ENCODE measurements at regions not wholly inside any gene's neighbourhood (a gene's known extent, or its start where the extent isn't known, plus 50 kb on each side); places are given as distances from the start of the nearest gene placed in this dataset.
"Not testable (repeated sequence)": the region's sequence is repeated elsewhere in the genome, so short reads cannot be mapped to it uniquely, and the experiment has no call there.

DNA sequence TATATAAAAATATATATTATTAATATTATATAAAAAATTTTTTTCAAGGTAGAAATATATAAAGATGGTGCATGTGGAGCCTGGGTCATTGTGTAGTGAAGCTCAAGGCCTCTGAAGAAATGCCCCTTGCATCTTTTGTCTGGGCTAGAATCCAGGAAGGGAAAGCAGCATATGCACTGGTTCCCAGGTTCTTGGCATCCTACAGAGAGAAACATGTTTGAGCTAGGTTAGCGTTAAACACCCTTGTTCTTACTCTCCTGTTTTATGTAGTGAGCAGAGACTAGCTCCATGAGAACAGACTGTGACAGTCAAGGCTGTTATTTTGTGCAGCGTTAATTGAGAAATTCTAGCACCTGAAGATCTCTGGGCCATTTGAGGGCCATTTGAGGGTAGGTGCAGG is 116.1 kb downstream of the POM121L12 start:
- no peak for DNase-seq
- no peaks in the 10 kb centered on the region for H3K36me3 ChIP-seq (replicated peaks in 1 of 2)
- no peak for TF ChIP-seq POLR2A (IDR thresholded peaks at IDR 0.05)
- TF ChIP-seq, protein P1, sequence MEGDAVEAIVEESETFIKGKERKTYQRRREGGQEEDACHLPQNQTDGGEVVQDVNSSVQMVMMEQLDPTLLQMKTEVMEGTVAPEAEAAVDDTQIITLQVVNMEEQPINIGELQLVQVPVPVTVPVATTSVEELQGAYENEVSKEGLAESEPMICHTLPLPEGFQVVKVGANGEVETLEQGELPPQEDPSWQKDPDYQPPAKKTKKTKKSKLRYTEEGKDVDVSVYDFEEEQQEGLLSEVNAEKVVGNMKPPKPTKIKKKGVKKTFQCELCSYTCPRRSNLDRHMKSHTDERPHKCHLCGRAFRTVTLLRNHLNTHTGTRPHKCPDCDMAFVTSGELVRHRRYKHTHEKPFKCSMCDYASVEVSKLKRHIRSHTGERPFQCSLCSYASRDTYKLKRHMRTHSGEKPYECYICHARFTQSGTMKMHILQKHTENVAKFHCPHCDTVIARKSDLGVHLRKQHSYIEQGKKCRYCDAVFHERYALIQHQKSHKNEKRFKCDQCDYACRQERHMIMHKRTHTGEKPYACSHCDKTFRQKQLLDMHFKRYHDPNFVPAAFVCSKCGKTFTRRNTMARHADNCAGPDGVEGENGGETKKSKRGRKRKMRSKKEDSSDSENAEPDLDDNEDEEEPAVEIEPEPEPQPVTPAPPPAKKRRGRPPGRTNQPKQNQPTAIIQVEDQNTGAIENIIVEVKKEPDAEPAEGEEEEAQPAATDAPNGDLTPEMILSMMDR (IDR thresholded peaks at IDR 0.05): no peak
- no peak overlapping the region for H3K4me3 ChIP-seq
- intact Hi-C loops (cut with DNase I): no loop called here
- H3K27ac ChIP-seq: no peak overlapping the region
- no peaks in the 10 kb centered on the region for H3K27me3 ChIP-seq
- peaks cover 0 to 3% (median 0%) of the 10 kb centered on the region in 3 donors for H3K9me3 ChIP-seq (replicated peaks in 1 of 3)
- 81 to 90% (median 84%) methylated on average over 2 of the region's 2 CpGs for WGBS, 4 donors
- no peaks in the 10 kb centered on the region for H3K4me1 ChIP-seq (replicated peaks in 1 of 2)

DNA sequence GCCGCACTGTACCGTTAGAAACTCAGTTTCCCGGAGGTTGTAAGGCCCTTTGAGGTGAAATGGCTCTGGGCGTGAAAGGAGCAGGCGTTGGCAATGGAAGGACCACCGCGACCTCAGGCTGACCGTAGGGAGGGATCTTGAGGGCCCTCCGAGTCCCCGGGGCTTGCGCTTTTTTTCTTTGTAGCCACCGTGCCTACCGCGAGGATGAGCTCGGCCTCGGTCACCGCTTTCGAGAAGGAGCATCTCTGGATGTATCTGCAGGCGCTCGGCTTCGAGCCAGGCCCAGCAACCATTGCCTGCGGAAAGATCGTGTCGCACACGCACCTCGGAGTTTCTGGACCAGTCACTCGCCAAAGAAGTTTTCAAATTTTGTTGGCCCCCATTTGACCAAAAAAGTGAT is 151.8 kb downstream of the POM121L12 start:
- whole genome bisulfite sequencing, 4 donors: 89 to 98% (median 90%) methylated on average over 22 to 26 of the region's 27 CpGs
- H3K27ac ChIP-seq; H3K4me3 ChIP-seq; H3K36me3 ChIP-seq (replicated peaks in 1 of 2); DNase-seq; intact Hi-C loops (cut with DNase I); H3K9me3 ChIP-seq (replicated peaks in 1 of 3); H3K4me1 ChIP-seq (replicated peaks in 1 of 2); H3K27me3 ChIP-seq: not testable (repeated sequence)

DNA sequence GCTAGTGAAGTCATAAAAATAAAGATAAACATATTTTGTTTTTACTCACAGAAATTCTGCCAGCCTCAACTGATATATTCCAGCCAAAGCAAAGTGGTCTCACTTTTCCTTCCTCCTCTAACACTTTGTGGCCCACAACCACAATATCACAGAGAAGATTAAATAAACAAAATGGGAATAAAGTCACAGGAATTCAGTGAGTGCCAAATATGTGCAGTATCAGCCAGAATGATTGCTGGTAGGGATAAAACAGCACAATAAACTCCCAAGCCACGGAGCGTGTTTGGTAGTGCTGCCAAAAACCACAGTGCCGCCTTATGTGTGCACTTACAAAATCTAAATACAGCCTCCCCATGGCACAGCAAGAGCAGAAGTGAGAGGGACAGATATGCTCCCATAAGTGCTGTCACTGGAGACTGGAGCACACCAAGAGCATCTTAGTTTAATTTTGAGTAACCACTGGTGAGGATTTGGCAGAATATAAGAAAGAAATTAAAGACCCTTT is 155.8 kb downstream of the POM121L12 start:
- TF ChIP-seq, protein P1 (IDR thresholded peaks at IDR 0.05): no peak
- no peak for TF ChIP-seq POLR2A (IDR thresholded peaks at IDR 0.05)
- DNase-seq: no peak
- intact Hi-C loops (cut with DNase I): no loop called here
- Histone ChIP-seq H3K27ac (no peak overlapping the region), H3K4me3 (no peak overlapping the region), H3K36me3 (replicated peaks in 1 of 2) (no peaks in the 10 kb centered on the region), H3K4me1 (replicated peaks in 1 of 2) (no peaks in the 10 kb centered on the region), H3K27me3 (no peaks in the 10 kb centered on the region), H3K9me3 (replicated peaks in 1 of 3) (no peaks in the 10 kb centered on the region)
- 84 to 88% (median 85%) methylated on average over 3 of the region's 3 CpGs for WGBS, 4 donors

DNA sequence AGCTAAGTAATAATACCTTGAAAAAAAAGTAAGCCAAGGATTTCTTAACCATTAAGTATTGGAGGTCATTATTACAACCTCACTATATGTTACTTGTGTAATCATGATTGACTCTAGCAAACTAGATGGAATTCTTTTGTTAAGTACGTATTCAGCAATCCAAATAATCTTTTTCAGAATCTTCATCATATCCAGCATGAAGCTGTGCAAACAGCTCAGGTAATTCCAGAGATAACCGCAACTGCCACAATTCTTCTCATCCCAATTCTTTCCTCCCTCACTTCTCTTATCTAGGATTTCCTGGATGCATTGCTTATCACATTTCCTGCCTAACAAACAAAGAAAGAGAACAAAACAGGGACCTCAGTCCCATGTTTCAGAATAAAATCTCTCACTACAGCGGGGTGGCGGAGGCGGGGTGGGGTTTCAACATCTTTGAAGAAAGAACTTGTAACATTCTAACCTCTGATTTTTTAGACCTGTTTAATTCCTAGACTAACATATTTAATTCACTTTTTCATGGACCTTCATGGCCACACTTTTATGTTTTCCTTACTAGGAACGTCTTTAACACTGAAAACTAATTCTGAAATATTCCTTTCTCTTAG is 156.5 kb downstream of the POM121L12 start:
- no peak for TF ChIP-seq POLR2A (IDR thresholded peaks at IDR 0.05)
- TF ChIP-seq, protein P1 (IDR thresholded peaks at IDR 0.05): no peak

DNA sequence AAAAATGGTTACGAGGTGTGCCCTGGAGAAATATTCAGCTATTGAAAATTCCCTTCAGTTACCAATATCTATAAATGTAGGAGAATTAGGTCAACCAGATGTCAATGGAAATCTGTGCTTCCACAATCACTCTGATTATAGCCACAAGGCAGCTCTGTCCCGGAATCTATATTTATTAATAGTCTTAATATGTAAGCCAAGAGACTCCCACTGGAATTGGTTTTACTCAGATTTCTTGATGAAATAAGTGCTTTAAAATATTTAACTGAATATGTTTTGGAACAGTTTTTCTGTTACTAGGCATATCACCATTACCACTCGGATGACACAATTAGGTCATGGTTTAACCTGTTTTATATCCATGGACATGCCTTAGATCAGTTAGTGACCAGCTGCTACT is 169.6 kb downstream of the POM121L12 start:
- Histone ChIP-seq H3K27me3 (no peaks in the 10 kb centered on the region), H3K4me3 (no peak overlapping the region), H3K27ac (no peak overlapping the region), H3K4me1 (replicated peaks in 1 of 2) (no peaks in the 10 kb centered on the region), H3K36me3 (replicated peaks in 1 of 2) (no peaks in the 10 kb centered on the region), H3K9me3 (replicated peaks in 1 of 3) (no peaks in the 10 kb centered on the region)
- 65 to 80% (median 77%) methylated on average over 3 of the region's 3 CpGs for WGBS, 4 donors
- TF ChIP-seq, protein P1 (IDR thresholded peaks at IDR 0.05): no peak
- TF ChIP-seq POLR2A (IDR thresholded peaks at IDR 0.05): no peak
- no peak for DNase-seq
- intact Hi-C loops (cut with DNase I): no loop called here

More for the DNA sequence above, 156.5 kb downstream of the POM121L12 start:
- Histone ChIP-seq H3K27ac (no peak overlapping the region), H3K4me1 (replicated peaks in 1 of 2) (no peaks in the 10 kb centered on the region), H3K36me3 (replicated peaks in 1 of 2) (no peaks in the 10 kb centered on the region), H3K27me3 (no peaks in the 10 kb centered on the region), H3K4me3 (no peak overlapping the region), H3K9me3 (replicated peaks in 1 of 3) (no peaks in the 10 kb centered on the region)
- intact Hi-C loops (cut with DNase I): no loop called here
- WGBS, 4 donors: 68 to 77% (median 70%) methylated on average over 6 of the region's 6 CpGs
- no peak for DNase-seq
